HepG2 (cell line): ENCODE measurements at regions not wholly inside any gene's neighbourhood (a gene's known extent, or its start where the extent isn't known, plus 50 kb on each side); places are given as distances from the start of the nearest gene placed in this dataset.

ENCODE experiments used
- ATAC-seq: fragments of 200-7000 bp; cut with Tn5 transposase; 3 replicates; pipeline ENCODE4 v1.9.1; 2020; ENCODE audit warnings: mild to moderate bottlenecking, moderate library complexity
- BruUV-seq: library from RNA; stranded (reverse); fragments of 400-500 nt; replicated peaks from 2 replicates; lab custom pipeline; 2021; lab: Mats Ljungman, UMichigan
- CTCF ChIA-PET: fragments of 300-600 bp; formaldehyde crosslinking; extraction: SDS; loops from one replicate; lab custom pipeline; 2021; ENCODE audit warnings: low total read pairs, inconsistent platforms, low intra/inter-chr PET ratio; lab: Yijun Ruan, JAX
- POLR2A ChIA-PET: fragments of 350-600 bp; sonication (Branson Sonifier 250); formaldehyde crosslinking; loops from one replicate; lab custom pipeline; 2020; ENCODE audit warnings: antibody characterized with exemption, inconsistent platforms; lab: Yijun Ruan, JAX
- DNase-seq: peaks from one replicate; pipeline ENCODE4 v3.0.0-alpha.2; 2015; ENCODE audit warnings: low spot score
- FAIRE-seq: peaks from 3 replicates; lab custom pipeline; 2011; peaks lifted over from hg19 to GRCh38; lab: Jason Lieb, UNC
- H2AFZ ChIP-seq: one replicate; pipeline ENCODE4 v1.6.1; 2011; ENCODE audit warnings: low read length, inconsistent platforms
- H3K27ac ChIP-seq: fragments of 300-600 bp; 3 replicates; pipeline ENCODE4 v1.8.0; 2011; ENCODE audit warnings: mixed run types, mild to moderate bottlenecking, mixed read lengths, low read length, inconsistent platforms; ENCODE audit not compliant: insufficient read depth; ENCODE audit errors: extremely low read length
- H3K27me3 ChIP-seq, 2 experiments: fragments of 200-600 bp in 1 of 2; 2 replicates in 1 of 2; 3 replicates in 1 of 2; pipeline versions ENCODE4 v1.6.0 to v1.8.0; 2011; ENCODE audit warnings: low read length in 2 of 2, mild to moderate bottlenecking in 2 of 2, moderate library complexity in 2 of 2, inconsistent platforms in 1 of 2; ENCODE audit not compliant: insufficient read depth in 2 of 2, control insufficient read depth in 1 of 2
- H3K36me3 ChIP-seq, 2 experiments: fragments of 200-600 bp in 1 of 2; replicated peaks in 1 of 2; 2 replicates in 1 of 2; 3 replicates in 1 of 2; pipeline versions ENCODE4 v1.5.1 to v1.8.0; 2011; ENCODE audit warnings: low read length in 2 of 2, inconsistent platforms in 1 of 2; ENCODE audit not compliant: insufficient read depth in 2 of 2, control insufficient read depth in 1 of 2
- H3K4me1 ChIP-seq: 2 replicates; pipeline ENCODE4 v1.5.1; 2012; ENCODE audit warnings: low read length, inconsistent platforms; ENCODE audit not compliant: insufficient read depth
- H3K4me2 ChIP-seq: 2 replicates; pipeline ENCODE4 v1.6.0; 2011; ENCODE audit warnings: low read depth, low read length, inconsistent platforms
- H3K4me3 ChIP-seq, 3 experiments: fragments of 200-600 bp in 1 of 3; sonication (generic), shearing (Covaris generic) in 1 of 3; replicated peaks in 1 of 3; 2 replicates each; pipeline ENCODE4 v1.5.1; 2011 to 2016; ENCODE audit warnings: low read length in 3 of 3, inconsistent platforms in 2 of 3, low read depth in 2 of 3, mild to moderate bottlenecking in 2 of 3, control low read depth in 1 of 3, mixed read lengths in 1 of 3; ENCODE audit not compliant: insufficient read depth in 1 of 3
- H3K79me2 ChIP-seq: one replicate; pipeline ENCODE4 v1.6.1; 2011; ENCODE audit warnings: low read length, inconsistent platforms; ENCODE audit not compliant: insufficient read depth
- H3K9ac ChIP-seq: 2 replicates; pipeline ENCODE4 v1.6.0; 2011; ENCODE audit warnings: mild to moderate bottlenecking, low read depth, low read length, inconsistent platforms; ENCODE audit not compliant: insufficient read depth
- H3K9me3 ChIP-seq: 2 replicates; pipeline ENCODE4 v1.5.1; 2012; ENCODE audit warnings: mild to moderate bottlenecking, low read length
- H4K20me1 ChIP-seq: 2 replicates; pipeline ENCODE4 v1.6.0; 2011; ENCODE audit warnings: inconsistent platforms, mild to moderate bottlenecking, low read length, moderate library complexity; ENCODE audit not compliant: insufficient read depth
- BATF2 ChIP-seq: sonication (generic); formaldehyde crosslinking; IDR thresholded peaks from 2 replicates; pipeline ENCODE4 v1.8.0; 2022; ENCODE audit warnings: mild to moderate bottlenecking, missing genetic modification reagents, moderate library complexity
- CHD4 ChIP-seq: fragments of 200-600 bp; sonication (generic); IDR thresholded peaks from 2 replicates; pipeline ENCODE4 v1.7.0; 2017; ENCODE audit warnings: mild to moderate bottlenecking, low read length, borderline replicate concordance
- FOXP1 ChIP-seq, 2 experiments: fragments of 450-650 bp in 1 of 2; IDR thresholded peaks; 2 replicates each; pipeline ENCODE4 v1.6.1; 2017 to 2018; ENCODE audit warnings: antibody characterized with exemption in 1 of 2
- HOXA9 ChIP-seq: sonication (generic); formaldehyde crosslinking; IDR thresholded peaks from 2 replicates; pipeline ENCODE4 v1.8.1; 2022; ENCODE audit warnings: missing genetic modification reagents, mild to moderate bottlenecking, moderate library complexity, borderline replicate concordance
- JDP2 ChIP-seq: sonication (generic); formaldehyde crosslinking; IDR thresholded peaks from 2 replicates; pipeline ENCODE4 v1.8.1; 2022; ENCODE audit warnings: missing genetic modification reagents, borderline replicate concordance
- PPARG ChIP-seq: conservative IDR thresholded peaks from 2 replicates; pipeline ENCODE4 v1.6.1; 2016; ENCODE audit warnings: missing biosample characterization, missing genetic modification reagents
- RBAK ChIP-seq: sonication (generic); formaldehyde crosslinking; IDR thresholded peaks from 2 replicates; pipeline ENCODE4 v1.5.1; 2020; ENCODE audit warnings: mild to moderate bottlenecking, missing genetic modification reagents
- TEAD2 ChIP-seq: sonication (generic); formaldehyde crosslinking; IDR thresholded peaks from 2 replicates; pipeline ENCODE4 v1.9.0; 2021; ENCODE audit warnings: missing genetic modification reagents
- ZBTB21 ChIP-seq: sonication (generic); formaldehyde crosslinking; IDR thresholded peaks from 2 replicates; pipeline ENCODE4 v1.4.0; 2020; ENCODE audit warnings: missing genetic modification reagents
- ZFP90 ChIP-seq: sonication (generic); formaldehyde crosslinking; IDR thresholded peaks from 2 replicates; pipeline ENCODE4 v1.8.0; 2022; ENCODE audit warnings: missing genetic modification reagents, mild to moderate bottlenecking, inconsistent platforms, borderline replicate concordance
- ZNF616 ChIP-seq: sonication (generic); formaldehyde crosslinking; IDR thresholded peaks from 2 replicates; pipeline ENCODE4 v1.5.0; 2020; ENCODE audit warnings: low read depth, mild to moderate bottlenecking, missing genetic modification reagents
- ZNF672 ChIP-seq: sonication (generic); formaldehyde crosslinking; IDR thresholded peaks from 2 replicates; pipeline ENCODE4 v1.8.1; 2022; ENCODE audit warnings: missing genetic modification reagents
- ZNF7 ChIP-seq: IDR thresholded peaks from 2 replicates; pipeline ENCODE4 v1.6.1; 2016; ENCODE audit warnings: missing biosample characterization, missing genetic modification reagents
- WGBS: methylation state at CpG from one replicate; pipeline ENCODE4 v1.1.6; 2017; ENCODE audit warnings: low lambda C conversion rate; 5-methylcytosine and 5-hydroxymethylcytosine counted together
- in situ Hi-C: cut with HindIII; loops from 2 replicates; pipeline ENCODE4 v1.10.0; 2017; ENCODE audit warnings: low pct_unique_long_range_greater_than_20kb; ENCODE audit not compliant: extremely low pct_ligation_motif_present
- intact Hi-C: fragments of 100-400 bp; cut with micrococcal nuclease; formaldehyde crosslinking; loops from one replicate; pipeline ENCODE4 v1.10.0; 2022; ENCODE audit not compliant: unreplicated experiment

- H3K9ac ChIP-seq: no peak overlapping the region
- FAIRE-seq (no peak), DNase-seq (no peak), ATAC-seq (no peak)
- intact Hi-C loops (no loop called here), in situ Hi-C loops (no loop called here)
- H3K9me3 ChIP-seq: no peaks in the 10 kb centered on the region
- H3K27me3 ChIP-seq: no peaks in the 10 kb centered on the region
- ChIA-PET CTCF (no interaction called here), POLR2A (no interaction called here)
- H4K20me1 ChIP-seq: no peaks in the 10 kb centered on the region
- 0% methylated on average over 1 of the region's 1 CpG for WGBS
- TF ChIP-seq ZNF616 (CRISPR knock-in tag): no peak
- no peak for TF ChIP-seq RBAK (CRISPR knock-in tag)
- no peak for TF ChIP-seq BATF2 (CRISPR knock-in tag)
- no peak for TF ChIP-seq FOXP1 (IDR thresholded peaks at IDR 0.05)
- no peak for TF ChIP-seq FOXP1 (CRISPR knock-in tag; IDR thresholded peaks at IDR 0.05)
- no peak for TF ChIP-seq ZBTB21 (CRISPR knock-in tag)
- TF ChIP-seq TEAD2: no peak
- TF ChIP-seq HOXA9 (CRISPR knock-in tag): no peak
- no peak for TF ChIP-seq CHD4
- H3K36me3 ChIP-seq: no peaks in the 10 kb centered on the region
- no peak overlapping the region for H3K4me2 ChIP-seq
- BruUV-seq: no TSS peak
- H3K4me3 ChIP-seq: no peak overlapping the region
- no peaks in the 10 kb centered on the region for H3K79me2 ChIP-seq
- no peaks in the 10 kb centered on the region for H3K4me1 ChIP-seq
- no peak overlapping the region for H3K27ac ChIP-seq
- H2AFZ ChIP-seq: no peak overlapping the region
These were observed 1606.5 kb downstream of the BRINP3 start for GRCh38 chr1:188871164-188871563.

DNA sequence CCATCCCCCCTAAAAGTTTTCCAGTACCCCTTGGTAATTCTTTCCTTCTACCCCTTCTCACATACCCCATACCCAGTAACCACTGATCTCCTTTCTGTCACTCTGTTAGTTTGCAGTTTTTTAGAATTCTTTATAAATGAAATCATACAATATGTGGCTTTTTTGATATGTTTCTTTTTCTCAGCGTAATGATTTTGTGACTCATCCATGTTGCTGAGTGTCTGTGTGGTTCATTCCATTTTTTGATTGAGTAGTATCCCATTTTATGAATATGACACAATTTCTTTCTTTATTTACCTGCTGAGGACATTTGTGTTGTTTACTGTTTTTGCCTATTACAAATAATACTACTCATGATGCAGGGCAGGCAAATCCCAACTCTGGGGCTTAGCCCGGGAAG is 1605.3 kb downstream of the BRINP3 start:
- H3K9me3 ChIP-seq: no peaks in the 10 kb centered on the region
- ChIA-PET POLR2A (no interaction called here), CTCF (no interaction called here)
- no peak for ATAC-seq
- no TSS peak for BruUV-seq
- H3K79me2 ChIP-seq: no peaks in the 10 kb centered on the region
- in situ Hi-C loops: no loop called here
- no peak for DNase-seq
- intact Hi-C loops: no loop called here
- no peak overlapping the region for H3K9ac ChIP-seq
- H3K36me3 ChIP-seq: no peaks in the 10 kb centered on the region
- no peak overlapping the region for H3K4me3 ChIP-seq
- no peak for TF ChIP-seq ZFP90
- TF ChIP-seq ZNF672 (CRISPR knock-in tag): no peak
- no peak for TF ChIP-seq JDP2 (CRISPR knock-in tag)
- no peak for TF ChIP-seq PPARG (CRISPR knock-in tag)
- TF ChIP-seq ZNF7 (CRISPR knock-in tag): no peak
- no peak overlapping the region for H3K27ac ChIP-seq
- WGBS: 4% methylated on average over 2 of the region's 2 CpGs
- H3K4me2 ChIP-seq: no peak overlapping the region
- FAIRE-seq: no peak
- H2AFZ ChIP-seq: no peak overlapping the region
- H3K4me1 ChIP-seq: no peaks in the 10 kb centered on the region
- H4K20me1 ChIP-seq: no peaks in the 10 kb centered on the region
- no peaks in the 10 kb centered on the region for H3K27me3 ChIP-seq
